H1 (cell line): ENCODE measurements at regions not wholly inside any gene's neighbourhood (a gene's known extent, or its start where the extent isn't known, plus 50 kb on each side); places are given as distances from the start of the nearest gene placed in this dataset.

Experiments used
- CTCF ChIA-PET: fragments of 300-600 bp; sonication (Branson Sonifier 250); formaldehyde crosslinking; loops from one replicate; lab custom pipeline; 2021; ENCODE audit not compliant: partially characterized antibody; lab: Charles Lee
- POLR2A ChIA-PET: fragments of 300-600 bp; sonication (Branson Sonifier 250); formaldehyde crosslinking; loops from one replicate; lab custom pipeline; 2021; ENCODE audit warnings: inconsistent platforms; ENCODE audit not compliant: partially characterized antibody; lab: Charles Lee
- DNase-seq, 2 experiments: peaks; one replicate each; pipeline versions ENCODE4 v3.0.0 to v3.0.0-alpha.2; 2010 to 2022; ENCODE audit warnings: low spot score in 2 of 2, low read depth in 1 of 2, mixed read lengths in 1 of 2
- FAIRE-seq: peaks from 2 replicates; lab custom pipeline; 2011; peaks lifted over from hg19 to GRCh38; lab: Jason Lieb, UNC
- H2AFZ ChIP-seq: 2 replicates; pipeline ENCODE4 v1.8.1; 2012; ENCODE audit warnings: low read length, inconsistent platforms
- H2AK5ac ChIP-seq: 2 replicates; pipeline ENCODE4 v1.6.1; 2013; ENCODE audit warnings: low read depth, low read length
- H2BK120ac ChIP-seq: replicated peaks from 2 replicates; pipeline ENCODE3; 2013; ENCODE audit warnings: low read depth, low read length, inconsistent platforms
- H2BK12ac ChIP-seq: 2 replicates; pipeline ENCODE4 v1.6.1; 2013; ENCODE audit warnings: low read depth, low read length
- H2BK15ac ChIP-seq: 2 replicates; pipeline ENCODE4 v1.6.1; 2013; ENCODE audit warnings: low read length
- H2BK20ac ChIP-seq: 2 replicates; pipeline ENCODE4 v1.6.1; 2013; ENCODE audit warnings: low read length
- H2BK5ac ChIP-seq: 2 replicates; pipeline ENCODE4 v1.6.1; 2013; ENCODE audit warnings: low read depth, low read length
- H3K14ac ChIP-seq: 2 replicates; pipeline ENCODE4 v1.6.1; 2013; ENCODE audit warnings: inconsistent platforms; ENCODE audit not compliant: insufficient read length
- H3K18ac ChIP-seq: 2 replicates; pipeline ENCODE4 v1.6.1; 2013; ENCODE audit warnings: low read length; ENCODE audit errors: extremely low read depth
- H3K23ac ChIP-seq: 2 replicates; pipeline ENCODE4 v1.6.1; 2013; ENCODE audit warnings: inconsistent platforms; ENCODE audit not compliant: insufficient read length
- H3K23me2 ChIP-seq: 2 replicates; pipeline ENCODE4 v1.6.1; 2013; ENCODE audit warnings: low read depth, low read length
- H3K27ac ChIP-seq: 2 replicates; pipeline ENCODE4 v1.6.1; 2011; ENCODE audit warnings: low read depth, low read length, inconsistent platforms
- H3K27me3 ChIP-seq, 4 experiments: replicated peaks in 1 of 4; 1 replicate in 1 of 4; 2 replicates in 3 of 4; pipeline versions ENCODE4 v1.6.1 to v1.8.1; 2011 to 2013; ENCODE audit warnings: low read length in 3 of 4, mild to moderate bottlenecking in 3 of 4, inconsistent platforms in 2 of 4, mixed read lengths in 2 of 4, moderate library complexity in 1 of 4; ENCODE audit not compliant: control insufficient read depth in 3 of 4, insufficient read depth in 3 of 4; ENCODE audit errors: extremely low read depth in 1 of 4
- H3K36me3 ChIP-seq, 4 experiments: 2 replicates each; pipeline versions ENCODE4 v1.6.1 to v1.8.1; 2011 to 2013; ENCODE audit warnings: mild to moderate bottlenecking in 4 of 4, low read length in 3 of 4, moderate library complexity in 2 of 4, control low read depth in 1 of 4, inconsistent platforms in 1 of 4; ENCODE audit not compliant: insufficient read depth in 4 of 4, control insufficient read depth in 2 of 4
- H3K4ac ChIP-seq: replicated peaks from 2 replicates; pipeline ENCODE3; 2013; ENCODE audit warnings: low read length, low read depth, mixed read lengths, inconsistent platforms; ENCODE audit not compliant: insufficient read length
- H3K4me1 ChIP-seq, 4 experiments: replicated peaks in 1 of 4; 1 replicate in 1 of 4; 2 replicates in 3 of 4; pipeline versions ENCODE4 v1.6.1 to v1.8.1; 2011 to 2013; ENCODE audit warnings: low read length in 3 of 4, inconsistent platforms in 2 of 4, mixed read lengths in 1 of 4; ENCODE audit not compliant: insufficient read depth in 4 of 4, control insufficient read depth in 3 of 4
- H3K4me2 ChIP-seq, 2 experiments: 2 replicates each; pipeline versions ENCODE4 v1.6.1 to v1.8.1; 2011 to 2013; ENCODE audit warnings: low read depth in 2 of 2, low read length in 2 of 2, control low read depth in 1 of 2, inconsistent platforms in 1 of 2, mild to moderate bottlenecking in 1 of 2; ENCODE audit not compliant: insufficient read depth in 1 of 2
- H3K4me3 ChIP-seq, 4 experiments: fragments of 200-600, 300-600 bp in 1 of 4; sonication (generic), shearing (Covaris generic), sonication (Bioruptor Twin) in 1 of 4; 2 replicates each; pipeline versions ENCODE4 v1.5.1 to v1.8.1; 2011 to 2016; ENCODE audit warnings: low read length in 4 of 4, low read depth in 3 of 4, control low read depth in 2 of 4, inconsistent platforms in 2 of 4, mild to moderate bottlenecking in 2 of 4, mixed read lengths in 1 of 4, moderate library complexity in 1 of 4; ENCODE audit not compliant: insufficient read depth in 2 of 4; ENCODE audit errors: extremely low read depth in 1 of 4
- H3K56ac ChIP-seq: replicated peaks from 2 replicates; pipeline ENCODE3; 2013; ENCODE audit warnings: low read depth, mild to moderate bottlenecking, mixed read lengths, low read length, inconsistent platforms; ENCODE audit not compliant: insufficient read length
- H3K79me1 ChIP-seq: 2 replicates; pipeline ENCODE4 v1.6.1; 2013; ENCODE audit warnings: low read depth, low read length, control low read depth
- H3K79me2 ChIP-seq, 2 experiments: 2 replicates each; pipeline versions ENCODE4 v1.6.1 to v1.8.1; 2012 to 2013; ENCODE audit warnings: low read length in 2 of 2, mild to moderate bottlenecking in 2 of 2, inconsistent platforms in 1 of 2; ENCODE audit not compliant: insufficient read depth in 2 of 2, control insufficient read depth in 1 of 2
- H3K9ac ChIP-seq, 4 experiments: replicated peaks in 1 of 4; 1 replicate in 1 of 4; 2 replicates in 3 of 4; pipeline versions ENCODE4 v1.6.1 to v1.8.1; 2011 to 2013; ENCODE audit warnings: low read depth in 3 of 4, low read length in 3 of 4, control low read depth in 2 of 4, mild to moderate bottlenecking in 2 of 4, moderate library complexity in 2 of 4, inconsistent platforms in 1 of 4; ENCODE audit errors: extremely low read depth in 1 of 4
- H3K9me3 ChIP-seq, 2 experiments: 2 replicates each; pipeline versions ENCODE4 v1.6.1 to v1.8.1; 2012 to 2013; ENCODE audit warnings: mild to moderate bottlenecking in 2 of 2, moderate library complexity in 2 of 2, control low read depth in 1 of 2, inconsistent platforms in 1 of 2, low read depth in 1 of 2, low read length in 1 of 2, mixed read lengths in 1 of 2; ENCODE audit not compliant: insufficient read depth in 2 of 2
- H4K20me1 ChIP-seq, 2 experiments: replicated peaks in 1 of 2; 2 replicates each; pipeline versions ENCODE3 to v1.8.1; 2011 to 2013; ENCODE audit warnings: inconsistent platforms in 2 of 2, low read length in 2 of 2, mild to moderate bottlenecking in 1 of 2; ENCODE audit not compliant: insufficient read depth in 2 of 2, control insufficient read depth in 1 of 2
- H4K5ac ChIP-seq: 2 replicates; pipeline ENCODE4 v1.6.1; 2013; ENCODE audit warnings: low read length, low read depth, mixed read lengths, inconsistent platforms; ENCODE audit not compliant: insufficient read length
- H4K8ac ChIP-seq: 2 replicates; pipeline ENCODE4 v1.8.0; 2013; ENCODE audit warnings: mild to moderate bottlenecking, moderate library complexity, low read length, inconsistent platforms; ENCODE audit not compliant: insufficient read depth; ENCODE audit errors: extremely low read depth
- H4K91ac ChIP-seq: replicated peaks from 2 replicates; pipeline ENCODE3; 2013; ENCODE audit warnings: low read length, mixed read lengths, inconsistent platforms; ENCODE audit not compliant: insufficient read length
- CHD1 ChIP-seq: IDR thresholded peaks from 2 replicates; pipeline ENCODE4 v1.6.1; 2012; ENCODE audit warnings: low read depth, low read length, improper control_type of control experiment
- JUN ChIP-seq: IDR thresholded peaks from 2 replicates; pipeline ENCODE4 v1.6.1; 2011; ENCODE audit warnings: low read depth, mild to moderate bottlenecking, improper control_type of control experiment, low read length
- NRF1 ChIP-seq: IDR thresholded peaks from 2 replicates; pipeline ENCODE4 v1.6.1; 2011; ENCODE audit warnings: mild to moderate bottlenecking, low read depth, low read length, improper control_type of control experiment
- RFX5 ChIP-seq: IDR thresholded peaks from 2 replicates; pipeline ENCODE4 v1.6.1; 2011; ENCODE audit warnings: low read depth, low read length, improper control_type of control experiment, borderline replicate concordance
- SP1 ChIP-seq: IDR thresholded peaks from 2 replicates; pipeline ENCODE4 v1.6.1; 2011; ENCODE audit warnings: low read depth, low read length
- SP4 ChIP-seq: IDR thresholded peaks from 2 replicates; pipeline ENCODE4 v1.6.1; 2012; ENCODE audit warnings: low read length, inconsistent platforms
- TAF1 ChIP-seq: IDR thresholded peaks from 2 replicates; pipeline ENCODE4 v1.6.1; 2011; ENCODE audit warnings: mild to moderate bottlenecking, low read depth, low read length
- WGBS, 2 experiments: shearing (Covaris generic) in 1 of 2; methylation state at CpG; one replicate each; pipeline versions ENCODE4 v1.1.6 to v1.1.7; 2013 to 2015; ENCODE audit warnings: low lambda C conversion rate in 2 of 2, mixed read lengths in 2 of 2, inconsistent platforms in 1 of 2, low coverage in 1 of 2, missing lambda C conversion rate in 1 of 2; ENCODE audit not compliant: insufficient replicate concordance in 2 of 2, insufficient coverage in 1 of 2, insufficient read length in 1 of 2; ENCODE audit errors: extremely low coverage in 1 of 2, missing lambda C conversion rate in 1 of 2; 5-methylcytosine and 5-hydroxymethylcytosine counted together

DNA sequence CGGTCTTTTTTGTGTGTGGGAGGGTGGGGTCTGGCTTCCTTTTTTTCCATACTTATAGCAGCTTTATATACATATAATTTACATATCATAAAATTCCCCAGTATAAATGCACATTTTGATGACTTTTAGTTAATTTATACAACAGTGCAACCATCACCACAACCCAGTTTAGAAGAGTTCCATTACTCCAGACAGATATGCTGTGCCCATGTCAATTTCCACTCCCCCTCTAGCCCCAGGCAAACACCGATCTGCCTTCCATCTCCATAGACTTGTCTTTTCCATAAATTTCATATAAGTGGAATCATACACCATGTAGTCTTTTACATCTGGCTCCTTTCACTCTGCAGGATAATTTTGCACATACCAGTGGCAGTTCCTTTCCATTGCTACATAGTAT, 139.2 kb upstream of the SYT6 start:
- FAIRE-seq = no peak
- Histone ChIP-seq H3K14ac (no peak overlapping the region), H3K9me3 (no peaks in the 10 kb centered on the region), H2BK120ac (no peak overlapping the region), H3K27ac (no peak overlapping the region), H3K4ac (no peak overlapping the region), H2BK20ac (no peak overlapping the region), H4K91ac (no peak overlapping the region), H3K56ac (no peak overlapping the region), H4K5ac (no peak overlapping the region), H3K79me2 (no peaks in the 10 kb centered on the region), H3K27me3 (no peaks in the 10 kb centered on the region; a peak in 1 of 7 replicates), H4K20me1 (no peaks in the 10 kb centered on the region), H3K4me2 (no peak overlapping the region), H3K23ac (no peak overlapping the region), H2AFZ (no peak overlapping the region), H3K79me1 (no peaks in the 10 kb centered on the region), H3K9ac (no peak overlapping the region), H2BK15ac (no peak overlapping the region), H3K36me3 (no peaks in the 10 kb centered on the region), H2AK5ac (no peak overlapping the region), H2BK12ac (no peak overlapping the region), H3K23me2 (no peaks in the 10 kb centered on the region), H3K4me1 (peaks cover 0 to 2% (median 0%) of the 10 kb centered on the region in 4 experiments; a peak in 2 of 7 replicates), H3K4me3 (no peak overlapping the region), H4K8ac (no peak overlapping the region), H2BK5ac (no peak overlapping the region), H3K18ac (no peak overlapping the region)
- WGBS, 2 experiments = 93% methylated on average over 2 of the region's 2 CpGs; no CpG with 5 or more reads in 1 of the 2 experiments
- no peak for TF ChIP-seq RFX5
- no peak for TF ChIP-seq SP1
- no peak for TF ChIP-seq NRF1
- no peak for TF ChIP-seq SP4
- TF ChIP-seq JUN = no peak
- TF ChIP-seq CHD1 = no peak
- no peak for TF ChIP-seq TAF1
- ChIA-PET POLR2A (no interaction called here), CTCF (interaction anchor here (0.8 to 2.1 kb wide), 2 partner anchors 10 to 51 kb away, joined by 3 to 19 read pairs; no protein-coding TSS in a partner anchor)
- DNase-seq = no peak
